Endodermal cell (in vitro differentiated cells): ENCODE measurements at regions not wholly inside any gene's neighbourhood (a gene's known extent, or its start where the extent isn't known, plus 50 kb on each side); places are given as distances from the start of the nearest gene placed in this dataset.

Experiments
- DNase-seq: peaks from one replicate; pipeline ENCODE4 v3.0.0-alpha.2; 2017
- H3K27ac ChIP-seq: 2 replicates; pipeline ENCODE4 v1.5.1; 2013; ENCODE audit warnings: mild to moderate bottlenecking, low read depth, low read length, moderate library complexity
- H3K27me3 ChIP-seq: 2 replicates; pipeline ENCODE4 v1.6.1; 2013; ENCODE audit warnings: mild to moderate bottlenecking, low read length, moderate library complexity; ENCODE audit not compliant: insufficient read depth, control insufficient read depth, poor library complexity, severe bottlenecking
- H3K36me3 ChIP-seq: 2 replicates; pipeline ENCODE4 v1.7.0; 2013; ENCODE audit warnings: mild to moderate bottlenecking, low read length, moderate library complexity; ENCODE audit not compliant: control insufficient read depth, insufficient read depth
- H3K4me1 ChIP-seq: one replicate; pipeline ENCODE4 v1.7.0; 2013; ENCODE audit warnings: low read length; ENCODE audit not compliant: control insufficient read depth, insufficient read depth
- H3K4me3 ChIP-seq: 2 replicates; pipeline ENCODE4 v1.5.1; 2013; ENCODE audit warnings: mild to moderate bottlenecking, low read length, moderate library complexity
- H3K9ac ChIP-seq: 2 replicates; pipeline ENCODE4 v1.6.1; 2013; ENCODE audit warnings: mild to moderate bottlenecking, low read length, moderate library complexity; ENCODE audit not compliant: poor library complexity, severe bottlenecking; ENCODE audit errors: extremely low read depth
- H3K9me3 ChIP-seq: 2 replicates; pipeline ENCODE4 v1.6.1; 2013; ENCODE audit warnings: mild to moderate bottlenecking, low read length, moderate library complexity; ENCODE audit not compliant: control insufficient read depth
- H3K27ac Mint-ChIP-seq: 2 replicates; pipeline ENCODE4 v1.8.0; 2020; ENCODE audit warnings: mixed read lengths
- H3K27me3 Mint-ChIP-seq: 2 replicates; pipeline ENCODE4 v1.8.0; 2021; ENCODE audit warnings: mild to moderate bottlenecking, mixed read lengths; ENCODE audit not compliant: insufficient read depth
- H3K36me3 Mint-ChIP-seq: 2 replicates; pipeline ENCODE4 v1.8.0; 2020; ENCODE audit warnings: low read depth, mixed read lengths
- H3K4me1 Mint-ChIP-seq: 2 replicates; pipeline ENCODE4 v1.8.0; 2020; ENCODE audit warnings: mixed read lengths
- H3K4me3 Mint-ChIP-seq: 2 replicates; pipeline ENCODE4 v1.8.0; 2020; ENCODE audit warnings: mild to moderate bottlenecking, moderate library complexity, mixed read lengths
- H3K9me3 Mint-ChIP-seq: 2 replicates; pipeline ENCODE4 v1.8.0; 2020; ENCODE audit warnings: mild to moderate bottlenecking, mixed read lengths
- WGBS, 2 experiments: methylation state at CpG; one replicate each; pipeline versions ENCODE4 v1.1.5 to v1.1.7; 2013; ENCODE audit warnings: missing lambda C conversion rate in 2 of 2, mixed read lengths in 1 of 2; ENCODE audit not compliant: insufficient coverage in 1 of 2, insufficient read length in 1 of 2; 5-methylcytosine and 5-hydroxymethylcytosine counted together
- TF ChIP-seq, protein P1 (sequence below): fragments of 200-600 bp; sonication (generic); conservative IDR thresholded peaks from 2 replicates; pipeline ENCODE4 v1.5.0; 2021; ENCODE audit warnings: antibody characterized with exemption, mild to moderate bottlenecking

- Mint-ChIP-seq H3K27ac (no peak overlapping the region), H3K4me3 (no peak overlapping the region), H3K36me3 (no peaks in the 10 kb centered on the region), H3K27me3 (no peaks in the 10 kb centered on the region), H3K9me3 (no peaks in the 10 kb centered on the region), H3K4me1 (no peaks in the 10 kb centered on the region)
- DNase-seq, result no peak
- H3K27me3 ChIP-seq, result no peaks in the 10 kb centered on the region
- H3K4me3 ChIP-seq, result no peak overlapping the region
- H3K9ac ChIP-seq, result no peak overlapping the region
- TF ChIP-seq, protein P1, sequence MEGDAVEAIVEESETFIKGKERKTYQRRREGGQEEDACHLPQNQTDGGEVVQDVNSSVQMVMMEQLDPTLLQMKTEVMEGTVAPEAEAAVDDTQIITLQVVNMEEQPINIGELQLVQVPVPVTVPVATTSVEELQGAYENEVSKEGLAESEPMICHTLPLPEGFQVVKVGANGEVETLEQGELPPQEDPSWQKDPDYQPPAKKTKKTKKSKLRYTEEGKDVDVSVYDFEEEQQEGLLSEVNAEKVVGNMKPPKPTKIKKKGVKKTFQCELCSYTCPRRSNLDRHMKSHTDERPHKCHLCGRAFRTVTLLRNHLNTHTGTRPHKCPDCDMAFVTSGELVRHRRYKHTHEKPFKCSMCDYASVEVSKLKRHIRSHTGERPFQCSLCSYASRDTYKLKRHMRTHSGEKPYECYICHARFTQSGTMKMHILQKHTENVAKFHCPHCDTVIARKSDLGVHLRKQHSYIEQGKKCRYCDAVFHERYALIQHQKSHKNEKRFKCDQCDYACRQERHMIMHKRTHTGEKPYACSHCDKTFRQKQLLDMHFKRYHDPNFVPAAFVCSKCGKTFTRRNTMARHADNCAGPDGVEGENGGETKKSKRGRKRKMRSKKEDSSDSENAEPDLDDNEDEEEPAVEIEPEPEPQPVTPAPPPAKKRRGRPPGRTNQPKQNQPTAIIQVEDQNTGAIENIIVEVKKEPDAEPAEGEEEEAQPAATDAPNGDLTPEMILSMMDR, result no peak
- no peaks in the 10 kb centered on the region for H3K36me3 ChIP-seq
- WGBS, 2 experiments, result 81 to 100% methylated on average over 1 to 2 of the region's 2 CpGs
- H3K27ac ChIP-seq, result no peak overlapping the region
- peaks cover 3% of the 10 kb centered on the region for H3K4me1 ChIP-seq
- H3K9me3 ChIP-seq, result no peaks in the 10 kb centered on the region
Observed at GRCh38 chr1:242579528-242580235, 55.2 kb upstream of the PLD5 start.
